Endodermal cell (in vitro differentiated cells): ENCODE measurements at regions not wholly inside any gene's neighbourhood (a gene's known extent, or its start where the extent isn't known, plus 50 kb on each side); places are given as distances from the start of the nearest gene placed in this dataset.

Source experiments
- DNase-seq: peaks from one replicate; pipeline ENCODE4 v3.0.0-alpha.2; 2017
- H3K27ac ChIP-seq: 2 replicates; pipeline ENCODE4 v1.5.1; 2013; ENCODE audit warnings: mild to moderate bottlenecking, low read depth, low read length, moderate library complexity
- H3K27me3 ChIP-seq: 2 replicates; pipeline ENCODE4 v1.6.1; 2013; ENCODE audit warnings: mild to moderate bottlenecking, low read length, moderate library complexity; ENCODE audit not compliant: insufficient read depth, control insufficient read depth, poor library complexity, severe bottlenecking
- H3K36me3 ChIP-seq: 2 replicates; pipeline ENCODE4 v1.7.0; 2013; ENCODE audit warnings: mild to moderate bottlenecking, low read length, moderate library complexity; ENCODE audit not compliant: control insufficient read depth, insufficient read depth
- H3K4me1 ChIP-seq: one replicate; pipeline ENCODE4 v1.7.0; 2013; ENCODE audit warnings: low read length; ENCODE audit not compliant: control insufficient read depth, insufficient read depth
- H3K4me3 ChIP-seq: 2 replicates; pipeline ENCODE4 v1.5.1; 2013; ENCODE audit warnings: mild to moderate bottlenecking, low read length, moderate library complexity
- H3K9ac ChIP-seq: 2 replicates; pipeline ENCODE4 v1.6.1; 2013; ENCODE audit warnings: mild to moderate bottlenecking, low read length, moderate library complexity; ENCODE audit not compliant: poor library complexity, severe bottlenecking; ENCODE audit errors: extremely low read depth
- H3K9me3 ChIP-seq: 2 replicates; pipeline ENCODE4 v1.6.1; 2013; ENCODE audit warnings: mild to moderate bottlenecking, low read length, moderate library complexity; ENCODE audit not compliant: control insufficient read depth
- H3K27ac Mint-ChIP-seq: 2 replicates; pipeline ENCODE4 v1.8.0; 2020; ENCODE audit warnings: mixed read lengths
- H3K27me3 Mint-ChIP-seq: 2 replicates; pipeline ENCODE4 v1.8.0; 2021; ENCODE audit warnings: mild to moderate bottlenecking, mixed read lengths; ENCODE audit not compliant: insufficient read depth
- H3K36me3 Mint-ChIP-seq: 2 replicates; pipeline ENCODE4 v1.8.0; 2020; ENCODE audit warnings: low read depth, mixed read lengths
- H3K4me1 Mint-ChIP-seq: 2 replicates; pipeline ENCODE4 v1.8.0; 2020; ENCODE audit warnings: mixed read lengths
- H3K4me3 Mint-ChIP-seq: 2 replicates; pipeline ENCODE4 v1.8.0; 2020; ENCODE audit warnings: mild to moderate bottlenecking, moderate library complexity, mixed read lengths
- H3K9me3 Mint-ChIP-seq: 2 replicates; pipeline ENCODE4 v1.8.0; 2020; ENCODE audit warnings: mild to moderate bottlenecking, mixed read lengths
- CTCF ChIP-seq: fragments of 200-600 bp; sonication (generic); conservative IDR thresholded peaks from 2 replicates; pipeline ENCODE4 v1.5.0; 2021; ENCODE audit warnings: antibody characterized with exemption, mild to moderate bottlenecking
- WGBS, 2 experiments: methylation state at CpG; one replicate each; pipeline versions ENCODE4 v1.1.5 to v1.1.7; 2013; ENCODE audit warnings: missing lambda C conversion rate in 2 of 2, mixed read lengths in 1 of 2; ENCODE audit not compliant: insufficient coverage in 1 of 2, insufficient read length in 1 of 2; 5-methylcytosine and 5-hydroxymethylcytosine counted together

- Histone ChIP-seq H3K4me1 (peaks cover 3% of the 10 kb centered on the region), H3K9ac (no peak overlapping the region), H3K9me3 (no peaks in the 10 kb centered on the region), H3K27me3 (no peaks in the 10 kb centered on the region), H3K27ac (no peak overlapping the region), H3K36me3 (no peaks in the 10 kb centered on the region), H3K4me3 (no peak overlapping the region)
- Mint-ChIP-seq H3K9me3 (no peaks in the 10 kb centered on the region), H3K36me3 (no peaks in the 10 kb centered on the region), H3K27ac (no peak overlapping the region), H3K4me3 (no peak overlapping the region), H3K27me3 (peaks cover 8% of the 10 kb centered on the region), H3K4me1 (peaks cover 14% of the 10 kb centered on the region)
- DNase-seq = peak; percentile 51
- 87 to 88% methylated on average over 13 to 16 of the region's 16 CpGs for WGBS, 2 experiments
- no peak for TF ChIP-seq CTCF
These were observed 457.1 kb downstream of the TYW1 start for GRCh38 chr7:67453580-67454380.

DNA sequence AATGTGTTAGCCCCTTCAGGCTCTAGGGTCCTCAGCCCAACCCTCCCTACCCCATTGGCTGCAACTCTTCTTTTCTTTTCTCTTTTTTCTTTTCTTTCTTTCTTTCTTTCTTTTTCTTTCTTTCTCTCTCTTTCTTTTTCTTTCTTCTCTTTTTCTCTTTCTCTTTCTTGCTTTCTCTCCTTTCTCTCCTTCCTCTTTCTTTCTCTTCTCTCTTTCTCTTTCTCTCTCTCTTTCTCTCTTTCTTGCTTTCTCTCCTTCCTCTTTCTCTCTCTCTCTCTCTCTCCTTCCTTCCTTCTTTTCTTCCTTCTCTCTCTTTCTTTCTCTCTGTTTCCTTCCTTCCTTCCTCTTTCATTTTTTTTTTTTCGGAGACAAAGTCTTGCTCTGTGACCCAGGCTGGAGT is 458.9 kb downstream of the TYW1 start:
- Mint-ChIP-seq H3K4me3 (no peak overlapping the region), H3K36me3 (no peaks in the 10 kb centered on the region), H3K9me3 (peaks cover 8% of the 10 kb centered on the region), H3K27ac (no peak overlapping the region), H3K4me1 (peaks cover 12% of the 10 kb centered on the region), H3K27me3 (peaks cover 12% of the 10 kb centered on the region)
- Histone ChIP-seq H3K27me3 (no peaks in the 10 kb centered on the region), H3K27ac (no peak overlapping the region), H3K4me1 (peaks cover 3% of the 10 kb centered on the region), H3K36me3 (no peaks in the 10 kb centered on the region), H3K9ac (no peak overlapping the region), H3K9me3 (no peaks in the 10 kb centered on the region), H3K4me3 (no peak overlapping the region)
- TF ChIP-seq CTCF = no peak
- DNase-seq = no peak
- WGBS, 2 experiments = 70 to 96% methylated on average over 1 of the region's 1 CpG

GRCh38 chr7:67462781-67463191 is 466.2 kb downstream of the TYW1 start:
- peak overlapping the region; percentile 76 for H3K27ac ChIP-seq
- Mint-ChIP-seq H3K27me3 (peaks cover 29% of the 10 kb centered on the region), H3K4me1 (peaks cover 7% of the 10 kb centered on the region), H3K4me3 (no peak overlapping the region), H3K36me3 (peaks cover 2% of the 10 kb centered on the region), H3K27ac (no peak overlapping the region), H3K9me3 (peaks cover 41% of the 10 kb centered on the region)
- no peak for DNase-seq
- WGBS, 2 experiments = 83 to 90% methylated on average over 6 to 9 of the region's 9 CpGs
- H3K4me3 ChIP-seq = no peak overlapping the region
- H3K9me3 ChIP-seq = peaks cover 28% of the 10 kb centered on the region
- H3K9ac ChIP-seq = no peak overlapping the region
- no peaks in the 10 kb centered on the region for H3K4me1 ChIP-seq
- no peaks in the 10 kb centered on the region for H3K36me3 ChIP-seq
- no peaks in the 10 kb centered on the region for H3K27me3 ChIP-seq
- no peak for TF ChIP-seq CTCF
